Upper lobe of left lung (tissue), 6 donors: ENCODE measurements at regions not wholly inside any gene's neighbourhood (a gene's known extent, or its start where the extent isn't known, plus 50 kb on each side); places are given as distances from the start of the nearest gene placed in this dataset.

Experiments
- ATAC-seq, 2 donors: fragments of 200-7000 bp; cut with Tn5 transposase; one replicate each; pipeline ENCODE4 v1.9.1; 2022; ENCODE audit warnings: mild to moderate bottlenecking in 2 of 2, moderate library complexity in 2 of 2; ENCODE audit not compliant: low FRiP score in 2 of 2
- DNase-seq, 2 donors: peaks; one replicate each; pipeline ENCODE4 v3.0.0-alpha.2; 2019 to 2020
- H3K27ac ChIP-seq, 4 donors: fragments of 200-600 bp; sonication (generic); one replicate each; pipeline ENCODE4 v1.5.1; 2016 to 2019
- H3K27me3 ChIP-seq, 4 donors: fragments of 200-600 bp; sonication (generic); one replicate each; pipeline ENCODE4 v1.5.1; 2017 to 2019
- H3K36me3 ChIP-seq, 4 donors: fragments of 200-600 bp; sonication (generic); one replicate each; pipeline ENCODE4 v1.5.1; 2016 to 2019
- H3K4me1 ChIP-seq, 4 donors: fragments of 200-600 bp; sonication (generic); one replicate each; pipeline ENCODE4 v1.5.1; 2018 to 2019
- H3K4me3 ChIP-seq, 4 donors: fragments of 200-600 bp; sonication (generic); one replicate each; pipeline ENCODE4 v1.5.1; 2017 to 2019; ENCODE audit warnings: mild to moderate bottlenecking in 2 of 4, moderate library complexity in 1 of 4
- H3K9me3 ChIP-seq, 4 donors: fragments of 200-600 bp; sonication (generic); one replicate each; pipeline ENCODE4 v1.5.1; 2018 to 2019
- CTCF ChIP-seq, 6 experiments: fragments of 450-650 bp in 4 of 6; fragments of 200-600 bp in 2 of 6; sonication (generic) in 2 of 6; IDR thresholded peaks; one replicate each; pipeline ENCODE4 v1.5.1; 2016 to 2019; ENCODE audit warnings: antibody characterized with exemption in 6 of 6
- EP300 ChIP-seq, 4 donors: sonication (generic); formaldehyde crosslinking; IDR thresholded peaks; one replicate each; pipeline ENCODE4 v1.5.1; 2017; ENCODE audit warnings: antibody characterized with exemption in 4 of 4, control low read depth in 2 of 4
- POLR2A ChIP-seq, 4 donors: fragments of 450-650 bp; IDR thresholded peaks; one replicate each; pipeline ENCODE4 v1.5.1; 2016 to 2017; ENCODE audit warnings: antibody characterized with exemption in 4 of 4, mild to moderate bottlenecking in 2 of 4
- POLR2AphosphoS5 ChIP-seq, 2 donors: sonication (generic); formaldehyde crosslinking; IDR thresholded peaks; one replicate each; pipeline ENCODE4 v1.5.1; 2017; ENCODE audit warnings: antibody characterized with exemption in 2 of 2
- WGBS, 2 donors: methylation state at CpG; one replicate each; pipeline ENCODE4 v1.1.5; 2017 to 2018; 5-methylcytosine and 5-hydroxymethylcytosine counted together
- donor health status: DM: no; HTN: no; CAD: no; lungs with moderate emphysema.
- donor health status: DM: no; HTN: yes; CAD: no; lungs with severe emphysema.

GRCh38 chr3:150059729-150060128 is 89.0 kb upstream of the PFN2 start:
- H3K4me3 ChIP-seq: no peak overlapping the region
- H3K27me3 ChIP-seq: no peaks in the 10 kb centered on the region
- DNase-seq: no peak
- no peak for TF ChIP-seq POLR2AphosphoS5 (IDR thresholded peaks at IDR 0.05)
- H3K9me3 ChIP-seq: no peaks in the 10 kb centered on the region
- no peaks in the 10 kb centered on the region for H3K4me1 ChIP-seq
- H3K27ac ChIP-seq: no peak overlapping the region
- no peaks in the 10 kb centered on the region for H3K36me3 ChIP-seq
- ATAC-seq: no peak
- WGBS, 2 donors: 75 to 87% methylated on average over 4 of the region's 4 CpGs

GRCh38 chr3:150059241-150059640 is 88.5 kb upstream of the PFN2 start:
- no peaks in the 10 kb centered on the region for H3K4me1 ChIP-seq
- ATAC-seq: no peak
- no peaks in the 10 kb centered on the region for H3K9me3 ChIP-seq
- no peak overlapping the region for H3K27ac ChIP-seq
- no peak overlapping the region for H3K4me3 ChIP-seq
- DNase-seq: no peak
- no peaks in the 10 kb centered on the region for H3K27me3 ChIP-seq
- WGBS, 2 donors: 68 to 83% methylated on average over 5 of the region's 5 CpGs
- H3K36me3 ChIP-seq: no peaks in the 10 kb centered on the region
- no peak for TF ChIP-seq EP300 (IDR thresholded peaks at IDR 0.05)
- no peak for TF ChIP-seq POLR2A (IDR thresholded peaks at IDR 0.05)
- TF ChIP-seq POLR2AphosphoS5 (IDR thresholded peaks at IDR 0.05): no peak
- no peak for TF ChIP-seq CTCF (IDR thresholded peaks at IDR 0.05)

- Histone ChIP-seq H3K27me3 (no peaks in the 10 kb centered on the region), H3K36me3 (no peaks in the 10 kb centered on the region), H3K27ac (no peak overlapping the region), H3K4me1 (no peaks in the 10 kb centered on the region), H3K9me3 (no peaks in the 10 kb centered on the region), H3K4me3 (no peak overlapping the region)
- no peak for TF ChIP-seq EP300 (IDR thresholded peaks at IDR 0.05)
- no peak for TF ChIP-seq POLR2A (IDR thresholded peaks at IDR 0.05)
- TF ChIP-seq POLR2AphosphoS5 (IDR thresholded peaks at IDR 0.05): no peak
- no peak for TF ChIP-seq CTCF (IDR thresholded peaks at IDR 0.05)
- DNase-seq: no peak
- no peak for ATAC-seq
- WGBS, 2 donors: 86 to 89% methylated on average over 4 of the region's 4 CpGs
These were observed 86.5 kb upstream of the PFN2 start for GRCh38 chr3:150057227-150057626.

- Histone ChIP-seq H3K36me3 (no peaks in the 10 kb centered on the region), H3K4me3 (no peak overlapping the region), H3K27ac (no peak overlapping the region), H3K4me1 (no peaks in the 10 kb centered on the region), H3K9me3 (no peaks in the 10 kb centered on the region), H3K27me3 (no peaks in the 10 kb centered on the region)
- no peak for ATAC-seq
- no peak for TF ChIP-seq EP300 (IDR thresholded peaks at IDR 0.05)
- TF ChIP-seq CTCF (IDR thresholded peaks at IDR 0.05): no peak
- no peak for TF ChIP-seq POLR2AphosphoS5 (IDR thresholded peaks at IDR 0.05)
- TF ChIP-seq POLR2A (IDR thresholded peaks at IDR 0.05): no peak
- 86 to 90% methylated on average over 6 of the region's 6 CpGs for WGBS, 2 donors
- no peak for DNase-seq
These were observed 84.6 kb upstream of the PFN2 start for GRCh38 chr3:150055332-150055731.

GRCh38 chr3:150054635-150055034 is 83.9 kb upstream of the PFN2 start:
- H3K27me3 ChIP-seq: no peaks in the 10 kb centered on the region
- DNase-seq (no peak), ATAC-seq (no peak)
- no peaks in the 10 kb centered on the region for H3K36me3 ChIP-seq
- 89 to 93% methylated on average over 2 of the region's 2 CpGs for WGBS, 2 donors
- H3K4me3 ChIP-seq: no peak overlapping the region
- H3K9me3 ChIP-seq: no peaks in the 10 kb centered on the region
- TF ChIP-seq POLR2AphosphoS5 (IDR thresholded peaks at IDR 0.05): no peak
- H3K27ac ChIP-seq: no peak overlapping the region
- H3K4me1 ChIP-seq: no peaks in the 10 kb centered on the region

- H3K4me1 ChIP-seq: no peaks in the 10 kb centered on the region
- no peaks in the 10 kb centered on the region for H3K9me3 ChIP-seq
- DNase-seq: peak in 1 of 2 donors; percentile 83
- no peak overlapping the region for H3K4me3 ChIP-seq
- H3K27me3 ChIP-seq: no peaks in the 10 kb centered on the region
- 93 to 94% methylated on average over 25 of the region's 25 CpGs for WGBS, 2 donors
- H3K36me3 ChIP-seq: no peaks in the 10 kb centered on the region
- TF ChIP-seq POLR2AphosphoS5 (IDR thresholded peaks at IDR 0.05) (no peak), EP300 (IDR thresholded peaks at IDR 0.05) (no peak), CTCF (IDR thresholded peaks at IDR 0.05) (no peak), POLR2A (IDR thresholded peaks at IDR 0.05) (no peak)
- no peak for ATAC-seq
- no peak overlapping the region for H3K27ac ChIP-seq
These were observed 79.8 kb upstream of the PFN2 start for GRCh38 chr3:150050510-150050909.
